ENCODE measurements at regions not wholly inside any gene's neighbourhood (a gene's known extent, or its start where the extent isn't known, plus 50 kb on each side); places are given as distances from the start of the nearest gene placed in this dataset.

DNA sequence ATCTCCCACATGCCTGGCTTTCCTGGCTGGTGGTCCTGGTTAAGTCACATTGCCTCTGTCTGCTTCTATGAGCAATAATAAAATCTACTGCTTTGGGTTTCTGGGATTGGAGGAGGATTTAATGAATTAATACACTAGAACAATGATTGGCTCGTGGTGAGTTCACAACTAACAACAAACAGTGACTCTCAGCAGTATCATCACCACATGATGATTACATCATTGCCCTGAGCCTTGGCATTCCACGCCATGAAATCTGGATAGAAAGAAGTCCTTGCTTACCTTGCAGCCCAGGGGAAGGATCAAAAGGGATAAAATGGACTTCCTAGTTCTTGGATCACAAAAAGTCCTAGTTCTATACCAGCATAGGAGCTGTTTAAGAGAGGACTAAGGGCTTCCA lies 1069.0 kb downstream of the VRK1 start:
- H3K79me1 ChIP-seq (ENCODE audit: low read depth in 1 of 2, low read length in 2 of 2), result no peaks in the 10 kb centered on the region
- no peaks in the 10 kb centered on the region for H3K4me1 ChIP-seq (ENCODE audit: control insufficient read depth, insufficient read depth, low read length)
- no peak overlapping the region for H3K18ac ChIP-seq (ENCODE audit: low read depth, low read length)
- H3K4me3 ChIP-seq (ENCODE audit: insufficient read depth, low read depth, low read length), result no peak overlapping the region
- H2BK5ac ChIP-seq (ENCODE audit: low read depth, low read length, poor library complexity, severe bottlenecking), result no peak overlapping the region
- no peak for TF ChIP-seq RCOR1 (IDR thresholded peaks at IDR 0.05; ENCODE audit: insufficient replicate concordance, low read length)
- no peaks in the 10 kb centered on the region for H3K36me3 ChIP-seq (ENCODE audit: control insufficient read depth, insufficient read depth, low read length)
- DNase-seq (no peak), ATAC-seq (ENCODE audit: low read depth) (no peak)
- no peak overlapping the region for H3K56ac ChIP-seq (ENCODE audit: extremely low read depth, insufficient read depth, low read length)
- CTCF ChIA-PET, result no interaction called here
- H3K27me3 ChIP-seq (ENCODE audit: control insufficient read depth, insufficient read depth, low read length), result no peaks in the 10 kb centered on the region
- H4K5ac ChIP-seq (ENCODE audit: low read depth, low read length), result no peak overlapping the region
- H2AK5ac ChIP-seq (ENCODE audit: low read depth, low read length), result no peak overlapping the region
- H2BK15ac ChIP-seq (ENCODE audit: low read depth, low read length), result no peak overlapping the region
- no CpG with 5 or more reads among the region's 2 CpGs for WGBS, 2 experiments (ENCODE audit: extremely low coverage in 2 of 2, insufficient read length in 1 of 2)
- POLR2A ChIA-PET (ENCODE audit: unreplicated experiment), result no interaction called here
- no peak overlapping the region for H3K27ac ChIP-seq (ENCODE audit: insufficient read depth, low read length)
- H2BK120ac ChIP-seq (ENCODE audit: low read depth, low read length), result no peak overlapping the region
- H3K23ac ChIP-seq (ENCODE audit: low read depth, low read length), result no peak overlapping the region
- dilution Hi-C loops (cut with HindIII; ENCODE audit: low sequenced_read_pairs, unreplicated experiment), result no loop called here
- in situ Hi-C loops (cut with MboI; ENCODE audit: low sequenced_read_pairs), result no loop called here
- no peak overlapping the region for H3K9ac ChIP-seq (ENCODE audit: low read depth, low read length)
- no TSS peak for BruUV-seq (replicated peaks)
- no peaks in the 10 kb centered on the region for H4K20me1 ChIP-seq (ENCODE audit: insufficient read depth, low read length)
- H3K9me1 ChIP-seq (ENCODE audit: insufficient read depth, low read length), result no peaks in the 10 kb centered on the region
- H2BK20ac ChIP-seq (ENCODE audit: low read depth, low read length), result no peak overlapping the region
- no peak overlapping the region for H3K14ac ChIP-seq (replicated peaks; ENCODE audit: low read depth, low read length)
- no peak overlapping the region for H2AFZ ChIP-seq (replicated peaks; ENCODE audit: low read length, poor library complexity)
- H4K8ac ChIP-seq (ENCODE audit: low read depth in 2 of 2, low read length in 2 of 2), result no peak overlapping the region
- peaks cover 25% of the 10 kb centered on the region for H3K9me3 ChIP-seq (ENCODE audit: control insufficient read depth, insufficient read depth, low read length)
- H2AK9ac ChIP-seq (replicated peaks; ENCODE audit: low read depth, low read length, poor library complexity), result no peak overlapping the region
- no peak overlapping the region for H3K4ac ChIP-seq (ENCODE audit: low read depth, low read length)
- no peak overlapping the region for H4K91ac ChIP-seq (ENCODE audit: insufficient read depth, low read depth, low read length)
- intact Hi-C loops (cut with micrococcal nuclease), result loop anchor here (5.0 kb wide), 1 partner anchor 821 kb away; no protein-coding TSS in a partner anchor
- H3K4me2 ChIP-seq (ENCODE audit: low read depth, low read length), result no peak overlapping the region

Data from IMR-90 (cell line).